ENCODE measurements at regions not wholly inside any gene's neighbourhood (a gene's known extent, or its start where the extent isn't known, plus 50 kb on each side); places are given as distances from the start of the nearest gene placed in this dataset.

GRCh38 chr7:54664235-54665228 lies 94.5 kb downstream of the SEC61G start:
- WGBS (ENCODE audit: insufficient coverage, low coverage, missing lambda C conversion rate): 22% methylated on average over 21 of the region's 62 CpGs

More at GRCh38 chr7:54664235-54665228, 94.5 kb downstream of the SEC61G start:
- Histone ChIP-seq H3K9ac (ENCODE audit: insufficient read depth in 1 of 2, low read depth in 2 of 2, low read length in 2 of 2) (no peak overlapping the region), H3K79me2 (ENCODE audit: control insufficient read depth, insufficient read depth, low read length) (no peaks in the 10 kb centered on the region), H3K4me1 (replicated peaks in 1 of 2; ENCODE audit: control insufficient read depth in 2 of 2, insufficient read depth in 2 of 2, low read length in 2 of 2) (peaks cover 0 to 8% of the 10 kb centered on the region in 2 experiments; a peak in 2 of 5 replicates), H2AFZ (ENCODE audit: low read depth, low read length) (no peak overlapping the region), H3K4me3 (no peak overlapping the region), H4K20me1 (replicated peaks; ENCODE audit: control insufficient read depth, insufficient read depth, low read length) (no peaks in the 10 kb centered on the region), H3K27ac (ENCODE audit: extremely low read depth, low read depth, low read length) (no peak overlapping the region), H3K9me3 (replicated peaks; ENCODE audit: control insufficient read depth, insufficient read depth, low read depth, low read length) (no peaks in the 10 kb centered on the region), H3K27me3 (ENCODE audit: control insufficient read depth in 2 of 2, insufficient read depth in 2 of 2, low read length in 2 of 2) (peaks cover 0 to 16% of the 10 kb centered on the region in 2 experiments; a peak in 3 of 5 replicates), H3K9me1 (ENCODE audit: control insufficient read depth, insufficient read depth, low read length) (no peaks in the 10 kb centered on the region), H3K36me3 (ENCODE audit: control insufficient read depth, insufficient read depth, low read length) (no peaks in the 10 kb centered on the region), H3K4me2 (ENCODE audit: insufficient read depth, low read length) (no peak overlapping the region)
- no TSS peak for BruUV-seq (replicated peaks)
- ChIA-PET POLR2A (no interaction called here), CTCF (ENCODE audit: low intra/inter-chr PET ratio) (no interaction called here)
- peak; percentile 94 for ATAC-seq
- peak; percentile 16 to 30 (median 19) for DNase-seq (ENCODE audit: extremely low read depth in 1 of 4, low spot score in 3 of 4)
- no peak for FAIRE-seq
- in situ Hi-C loops (cut with MboI): no loop called here
- intact Hi-C loops (cut with micrococcal nuclease): no loop called here
- TF ChIP-seq BCLAF1 (IDR thresholded peaks at IDR 0.05; ENCODE audit: borderline replicate concordance in 1 of 2, control insufficient read depth in 1 of 2, low read depth in 2 of 2, low read length in 1 of 2) (no peak), CTCF (IDR thresholded peaks at IDR 0.05 in 2 of 3, conservative IDR thresholded peaks at IDR 0.05 in 1 of 3; ENCODE audit: insufficient read depth in 2 of 3, low read depth in 1 of 3, low read length in 3 of 3) (peak in 2 of 3 experiments; percentile 17 to 31; a peak in 2 of 6 replicates), RAD21 (CRISPR knock-in tag; conservative IDR thresholded peaks at IDR 0.05 in 1 of 2, IDR thresholded peaks at IDR 0.05 in 1 of 2) (peak in 1 of 2 experiments; percentile 30; a peak in 1 of 4 replicates), NRF1 (conservative IDR thresholded peaks at IDR 0.05 in 1 of 2, IDR thresholded peaks at IDR 0.05 in 1 of 2) (peak; percentile 79 to 82), KLF13 (tag; IDR thresholded peaks at IDR 0.05; ENCODE audit: borderline replicate concordance, low read depth) (no peak)
- TF ChIP-seq, protein P1, sequence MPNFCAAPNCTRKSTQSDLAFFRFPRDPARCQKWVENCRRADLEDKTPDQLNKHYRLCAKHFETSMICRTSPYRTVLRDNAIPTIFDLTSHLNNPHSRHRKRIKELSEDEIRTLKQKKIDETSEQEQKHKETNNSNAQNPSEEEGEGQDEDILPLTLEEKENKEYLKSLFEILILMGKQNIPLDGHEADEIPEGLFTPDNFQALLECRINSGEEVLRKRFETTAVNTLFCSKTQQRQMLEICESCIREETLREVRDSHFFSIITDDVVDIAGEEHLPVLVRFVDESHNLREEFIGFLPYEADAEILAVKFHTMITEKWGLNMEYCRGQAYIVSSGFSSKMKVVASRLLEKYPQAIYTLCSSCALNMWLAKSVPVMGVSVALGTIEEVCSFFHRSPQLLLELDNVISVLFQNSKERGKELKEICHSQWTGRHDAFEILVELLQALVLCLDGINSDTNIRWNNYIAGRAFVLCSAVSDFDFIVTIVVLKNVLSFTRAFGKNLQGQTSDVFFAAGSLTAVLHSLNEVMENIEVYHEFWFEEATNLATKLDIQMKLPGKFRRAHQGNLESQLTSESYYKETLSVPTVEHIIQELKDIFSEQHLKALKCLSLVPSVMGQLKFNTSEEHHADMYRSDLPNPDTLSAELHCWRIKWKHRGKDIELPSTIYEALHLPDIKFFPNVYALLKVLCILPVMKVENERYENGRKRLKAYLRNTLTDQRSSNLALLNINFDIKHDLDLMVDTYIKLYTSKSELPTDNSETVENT (CRISPR knock-in tag; IDR thresholded peaks at IDR 0.05): no peak

All from K562 (cell line).